T-cell (primary cell): ENCODE measurements at regions not wholly inside any gene's neighbourhood (a gene's known extent, or its start where the extent isn't known, plus 50 kb on each side); places are given as distances from the start of the nearest gene placed in this dataset.

ENCODE experiments used
- ATAC-seq, 4 experiments: fragments of 200-7000 bp in 3 of 4; fragments of 150-1000 bp in 1 of 4; cut with Tn5 transposase; replicated peaks in 1 of 4; 1 replicate in 3 of 4; 2 replicates in 1 of 4; pipeline ENCODE4 v1.10.0; 2021; ENCODE audit warnings: moderate library complexity in 3 of 4, mild to moderate bottlenecking in 2 of 4, moderate number of reproducible peaks in 1 of 4
- CTCF ChIA-PET, 2 donors: fragments of 300-600 bp; sonication (Branson Sonifier 250); formaldehyde crosslinking; loops; one replicate each; lab custom pipeline; 2022; ENCODE audit warnings: antibody characterized with exemption in 2 of 2; lab: Charles Lee
- POLR2A ChIA-PET, 2 donors: fragments of 300-600 bp; sonication (Branson Sonifier 250); formaldehyde crosslinking; loops; one replicate each; lab custom pipeline; 2022; ENCODE audit warnings: antibody characterized with exemption in 2 of 2; lab: Charles Lee
- DNase-seq, 35 experiments: peaks; one replicate each; pipeline versions ENCODE4 v3.0.0 to v3.0.0-alpha.2; 2013 to 2023
- H3K27ac ChIP-seq: one replicate; pipeline ENCODE4 v1.5.1; 2013; ENCODE audit warnings: low read length
- H3K27me3 ChIP-seq, 2 experiments: replicated peaks in 1 of 2; 1 replicate in 1 of 2; 2 replicates in 1 of 2; pipeline versions ENCODE4 v1.6.1 to v1.7.0; 2013; ENCODE audit warnings: low read length in 1 of 2, mixed read lengths in 1 of 2; ENCODE audit not compliant: control insufficient read depth in 2 of 2, insufficient read depth in 2 of 2; ENCODE audit errors: extremely low read depth in 1 of 2
- H3K36me3 ChIP-seq, 2 donors: 1 replicate in 1 of 2; 2 replicates in 1 of 2; pipeline versions ENCODE4 v1.6.1 to v1.7.0; 2013; ENCODE audit warnings: low read length in 1 of 2; ENCODE audit not compliant: control insufficient read depth in 2 of 2, insufficient read depth in 1 of 2; ENCODE audit errors: extremely low read depth in 1 of 2
- H3K4me1 ChIP-seq, 2 experiments: 1 replicate in 1 of 2; 2 replicates in 1 of 2; pipeline versions ENCODE4 v1.6.1 to v1.7.0; 2013; ENCODE audit warnings: low read length in 2 of 2, mixed read lengths in 1 of 2; ENCODE audit not compliant: insufficient read depth in 2 of 2, control insufficient read depth in 1 of 2; ENCODE audit errors: extremely low read depth in 1 of 2
- H3K4me3 ChIP-seq, 2 donors: 1 replicate in 1 of 2; 2 replicates in 1 of 2; pipeline versions ENCODE4 v1.5.1 to v1.7.0; 2013; ENCODE audit warnings: mild to moderate bottlenecking in 2 of 2, low read length in 1 of 2, moderate library complexity in 1 of 2; ENCODE audit not compliant: control insufficient read depth in 1 of 2; ENCODE audit errors: extremely low read depth in 1 of 2
- H3K9me3 ChIP-seq: 2 replicates; pipeline ENCODE4 v1.7.0; 2013
- H3K27ac Mint-ChIP-seq, 2 donors: one replicate each; pipeline ENCODE4 v1.8.0; 2020 to 2021; ENCODE audit warnings: mild to moderate bottlenecking in 2 of 2, mixed read lengths in 2 of 2
- H3K27me3 Mint-ChIP-seq, 2 donors: one replicate each; pipeline ENCODE4 v1.8.0; 2021 to 2022; ENCODE audit warnings: mixed read lengths in 2 of 2
- H3K36me3 Mint-ChIP-seq: one replicate; pipeline ENCODE4 v1.8.0; 2021; ENCODE audit warnings: mixed read lengths
- H3K4me1 Mint-ChIP-seq, 3 donors: one replicate each; pipeline ENCODE4 v1.8.0; 2020 to 2022; ENCODE audit warnings: mixed read lengths in 3 of 3, mild to moderate bottlenecking in 1 of 3
- H3K4me3 Mint-ChIP-seq, 3 donors: one replicate each; pipeline ENCODE4 v1.8.0; 2020 to 2022; ENCODE audit warnings: mild to moderate bottlenecking in 3 of 3, mixed read lengths in 3 of 3, moderate library complexity in 3 of 3
- H3K9me3 Mint-ChIP-seq, 3 donors: one replicate each; pipeline ENCODE4 v1.8.0; 2020 to 2022; ENCODE audit warnings: mixed read lengths in 3 of 3
- WGBS: methylation state at CpG from one replicate; pipeline ENCODE4 v1.1.5; 2013; ENCODE audit warnings: missing lambda C conversion rate; ENCODE audit not compliant: insufficient coverage; 5-methylcytosine and 5-hydroxymethylcytosine counted together

- ChIA-PET POLR2A (no interaction called here), CTCF (no interaction called here)
- H3K27ac Mint-ChIP-seq, result no peak overlapping the region
- H3K27me3 Mint-ChIP-seq, result no peaks in the 10 kb centered on the region
- Histone ChIP-seq H3K4me1 (peaks cover 0 to 4% of the 10 kb centered on the region in 2 experiments), H3K36me3 (no peaks in the 10 kb centered on the region), H3K9me3 (no peaks in the 10 kb centered on the region), H3K27ac (no peak overlapping the region), H3K27me3 (no peaks in the 10 kb centered on the region), H3K4me3 (no peak overlapping the region)
- no peak overlapping the region for H3K4me3 Mint-ChIP-seq
- peaks cover 0 to 3% (median 0%) of the 10 kb centered on the region in 3 donors for H3K9me3 Mint-ChIP-seq
- peaks cover 4 to 5% (median 4%) of the 10 kb centered on the region in 3 donors for H3K4me1 Mint-ChIP-seq
- no CpG with 5 or more reads among the region's 1 CpG for WGBS
- no peak for ATAC-seq
- DNase-seq, result no peak
- no peaks in the 10 kb centered on the region for H3K36me3 Mint-ChIP-seq
These were observed 518.7 kb upstream of the MEF2C start for GRCh38 chr5:89401659-89402058.

DNA sequence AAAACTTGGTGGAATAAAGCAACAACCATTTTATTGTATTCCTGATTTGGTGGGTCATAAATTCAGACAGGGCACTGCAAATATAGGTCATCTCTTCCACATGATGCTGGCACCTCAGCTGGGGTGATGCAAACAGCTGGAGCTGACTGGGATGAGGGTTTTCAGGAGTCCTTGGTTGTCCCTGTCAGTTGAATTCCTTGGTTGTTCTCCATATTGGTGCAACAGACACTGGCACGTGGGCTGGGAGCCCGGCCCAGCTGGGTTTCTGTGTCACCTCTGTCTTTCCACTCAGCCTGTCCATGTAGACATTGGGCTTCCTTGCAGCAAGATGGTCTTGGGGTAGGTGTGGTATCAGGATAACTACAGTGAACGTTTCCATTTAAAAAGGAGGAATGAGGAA lies 518.0 kb upstream of the MEF2C start:
- H3K4me1 ChIP-seq, result peaks cover 0 to 10% of the 10 kb centered on the region in 2 experiments
- no peak overlapping the region for H3K27ac Mint-ChIP-seq
- ChIA-PET POLR2A (interaction anchor here in 1 of 2 donors (0.6 kb wide), 2 partner anchors 8 to 23 kb away, joined by 3 to 4 read pairs; no protein-coding TSS in a partner anchor), CTCF (no interaction called here)
- no peak for DNase-seq
- H3K27me3 ChIP-seq, result no peaks in the 10 kb centered on the region
- H3K27ac ChIP-seq, result no peak overlapping the region
- H3K4me1 Mint-ChIP-seq, result peaks cover 5 to 12% (median 6%) of the 10 kb centered on the region in 3 donors
- H3K36me3 Mint-ChIP-seq, result no peaks in the 10 kb centered on the region
- no peaks in the 10 kb centered on the region for H3K9me3 ChIP-seq
- no peak for ATAC-seq
- H3K4me3 Mint-ChIP-seq, result no peak overlapping the region
- 50% methylated on average over 1 of the region's 3 CpGs for WGBS
- no peak overlapping the region for H3K4me3 ChIP-seq
- H3K36me3 ChIP-seq, result no peaks in the 10 kb centered on the region
- H3K9me3 Mint-ChIP-seq, result peaks cover 0 to 3% (median 0%) of the 10 kb centered on the region in 3 donors
- no peaks in the 10 kb centered on the region for H3K27me3 Mint-ChIP-seq

DNA sequence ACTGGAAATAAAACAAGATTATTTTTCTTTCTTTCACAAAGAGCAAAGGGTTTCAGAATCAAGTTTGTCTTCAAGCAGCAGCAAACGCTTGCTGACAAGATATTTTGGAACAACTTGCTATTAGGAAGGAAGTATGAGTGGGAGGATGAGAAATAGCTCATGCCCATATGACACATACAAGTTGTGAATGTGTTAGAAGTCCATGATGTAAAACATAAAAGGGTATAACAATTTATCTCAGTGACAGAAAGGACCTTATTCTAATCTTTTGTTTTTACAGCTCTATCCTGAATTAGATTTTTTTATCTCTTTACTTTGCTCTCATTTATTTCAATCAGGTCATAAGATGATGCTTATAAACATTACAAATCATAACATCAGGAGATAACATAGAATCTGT lies 516.6 kb upstream of the MEF2C start:
- no peak overlapping the region for H3K27ac Mint-ChIP-seq
- POLR2A ChIA-PET, result no interaction called here
- Histone ChIP-seq H3K9me3 (no peaks in the 10 kb centered on the region), H3K36me3 (no peaks in the 10 kb centered on the region), H3K4me1 (peaks cover 0 to 20% of the 10 kb centered on the region in 2 experiments), H3K27me3 (no peaks in the 10 kb centered on the region), H3K4me3 (no peak overlapping the region), H3K27ac (no peak overlapping the region)
- H3K27me3 Mint-ChIP-seq, result no peaks in the 10 kb centered on the region
- H3K4me3 Mint-ChIP-seq, result no peak overlapping the region
- DNase-seq (no peak), ATAC-seq (no peak)
- peaks cover 10 to 17% (median 10%) of the 10 kb centered on the region in 3 donors for H3K4me1 Mint-ChIP-seq
- H3K36me3 Mint-ChIP-seq, result no peaks in the 10 kb centered on the region
- H3K9me3 Mint-ChIP-seq, result peaks cover 0 to 3% (median 0%) of the 10 kb centered on the region in 3 donors
- WGBS, result no CpG with 5 or more reads among the region's 1 CpG
- CTCF ChIA-PET, result no interaction called here

- Mint-ChIP-seq H3K27ac (peak overlapping the region; percentile 0 to 15), H3K27me3 (no peaks in the 10 kb centered on the region), H3K36me3 (no peaks in the 10 kb centered on the region), H3K9me3 (peaks cover 0 to 3% (median 0%) of the 10 kb centered on the region in 3 donors), H3K4me3 (no peak overlapping the region), H3K4me1 (peaks cover 10 to 17% (median 10%) of the 10 kb centered on the region in 3 donors)
- H3K4me3 ChIP-seq, result no peak overlapping the region
- no CpG with 5 or more reads among the region's 1 CpG for WGBS
- H3K9me3 ChIP-seq, result no peaks in the 10 kb centered on the region
- ATAC-seq (no peak), DNase-seq (no peak)
- POLR2A ChIA-PET, result no interaction called here
- peaks cover 0 to 21% of the 10 kb centered on the region in 2 experiments for H3K4me1 ChIP-seq
- H3K36me3 ChIP-seq, result no peaks in the 10 kb centered on the region
- CTCF ChIA-PET, result no interaction called here
- H3K27me3 ChIP-seq, result no peaks in the 10 kb centered on the region
- no peak overlapping the region for H3K27ac ChIP-seq
These were observed 514.1 kb upstream of the MEF2C start for GRCh38 chr5:89397096-89397495.

- ChIA-PET POLR2A (no interaction called here), CTCF (no interaction called here)
- Mint-ChIP-seq H3K27ac (peak overlapping the region in 1 of 2 donors; percentile 0), H3K4me3 (no peak overlapping the region), H3K4me1 (peaks cover 10 to 17% (median 10%) of the 10 kb centered on the region in 3 donors), H3K36me3 (no peaks in the 10 kb centered on the region), H3K27me3 (no peaks in the 10 kb centered on the region), H3K9me3 (no peaks in the 10 kb centered on the region)
- Histone ChIP-seq H3K4me1 (peaks cover 0 to 21% of the 10 kb centered on the region in 2 experiments), H3K9me3 (no peaks in the 10 kb centered on the region), H3K27me3 (no peaks in the 10 kb centered on the region), H3K4me3 (no peak overlapping the region), H3K27ac (no peak overlapping the region), H3K36me3 (no peaks in the 10 kb centered on the region)
- ATAC-seq (peak in 2 of 4 experiments; percentile 6 to 20), DNase-seq (peak in 2 of 35 experiments; percentile 1 to 4)
- 0% methylated on average over 2 of the region's 2 CpGs for WGBS
These were observed 513.4 kb upstream of the MEF2C start for GRCh38 chr5:89396278-89396954.

DNA sequence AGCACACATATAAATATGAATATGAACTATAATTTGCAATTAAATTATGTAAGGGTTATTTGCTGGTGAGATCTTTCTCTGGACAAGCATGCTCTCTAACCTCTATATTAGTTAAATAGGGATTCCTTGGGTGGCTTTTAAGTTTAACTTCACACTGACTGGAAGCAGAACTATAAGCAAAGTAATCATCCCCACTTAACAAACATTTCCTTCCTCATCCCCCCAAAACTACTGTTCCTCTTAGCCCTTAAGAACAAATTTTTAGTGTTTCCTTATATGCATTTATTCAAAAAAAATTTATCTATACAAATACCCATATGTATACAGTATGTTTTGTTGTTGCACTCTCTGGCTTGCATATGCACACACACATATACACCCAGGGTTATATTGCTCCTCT lies 512.1 kb upstream of the MEF2C start:
- POLR2A ChIA-PET, result no interaction called here
- peaks cover 10 to 17% (median 10%) of the 10 kb centered on the region in 3 donors for H3K4me1 Mint-ChIP-seq
- H3K27ac ChIP-seq, result no peak overlapping the region
- no peak overlapping the region for H3K4me3 ChIP-seq
- H3K36me3 Mint-ChIP-seq, result no peaks in the 10 kb centered on the region
- no peaks in the 10 kb centered on the region for H3K36me3 ChIP-seq
- H3K4me3 Mint-ChIP-seq, result no peak overlapping the region
- H3K27ac Mint-ChIP-seq, result no peak overlapping the region
- CTCF ChIA-PET, result no interaction called here
- H3K4me1 ChIP-seq, result peaks cover 0 to 21% of the 10 kb centered on the region in 2 experiments
- no peak for DNase-seq
- H3K27me3 ChIP-seq, result no peaks in the 10 kb centered on the region
- no peak for ATAC-seq
- no peaks in the 10 kb centered on the region for H3K9me3 ChIP-seq
- H3K27me3 Mint-ChIP-seq, result no peaks in the 10 kb centered on the region
- no peaks in the 10 kb centered on the region for H3K9me3 Mint-ChIP-seq
